NOMO-1 treated with dmso at 0.1 percent for 144 hours (cell line): ENCODE measurements at regions not wholly inside any gene's neighbourhood (a gene's known extent, or its start where the extent isn't known, plus 50 kb on each side); places are given as distances from the start of the nearest gene placed in this dataset.
"Not testable (repeated sequence)": the region's sequence is repeated elsewhere in the genome, so short reads cannot be mapped to it uniquely, and the experiment has no call there.

Experiments used
- DNase-seq: peaks from one replicate; lab custom pipeline; 2025; ENCODE audit not compliant: unreplicated experiment; lab: John Stamatoyannopoulos, UW

DNA sequence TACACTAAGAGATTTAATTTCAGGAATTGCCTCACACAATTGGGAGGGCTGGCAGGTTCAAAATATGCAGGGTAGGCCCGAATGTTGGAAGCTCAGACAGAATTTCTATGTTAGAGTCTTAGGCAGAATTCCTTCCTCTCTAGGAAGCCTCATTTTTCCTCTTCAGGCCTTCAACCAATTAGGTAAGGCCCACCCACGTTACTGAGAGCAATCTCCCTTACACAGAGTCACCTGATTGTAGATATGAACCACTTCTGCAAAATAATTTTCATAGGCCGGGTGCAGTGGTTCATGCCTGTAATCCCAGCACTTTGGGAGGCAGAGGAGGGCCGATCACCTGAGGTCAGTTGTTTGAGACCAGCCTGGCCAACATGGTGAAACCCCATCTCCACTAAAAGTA, 50.2 kb upstream of the HIVEP1 start:
- DNase-seq, result no peak

- no peak for DNase-seq
Measured at GRCh38 chr6:11960909-11961779, 51.0 kb upstream of the HIVEP1 start.

GRCh38 chr6:11956781-11957180, 55.3 kb upstream of the HIVEP1 start:
- DNase-seq, result no peak

DNA sequence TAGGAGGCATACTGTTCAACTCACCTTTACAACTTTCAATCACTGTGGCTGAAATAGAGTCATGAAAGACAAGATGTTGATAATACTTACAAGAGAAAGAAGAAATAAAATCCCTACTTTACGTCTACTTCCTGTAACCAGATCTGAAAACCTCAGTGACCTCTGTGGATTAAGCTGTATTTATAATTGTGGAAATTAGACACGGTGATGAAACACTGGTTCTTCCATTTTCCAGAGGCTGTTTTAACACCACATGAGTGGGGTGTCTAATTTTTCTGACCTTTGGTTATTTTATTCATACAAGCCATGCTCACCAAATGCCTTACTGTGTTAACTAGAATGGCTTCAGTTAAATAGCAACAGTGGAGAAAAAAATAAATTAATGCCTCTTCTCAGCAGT, 58.5 kb upstream of the HIVEP1 start:
- no peak for DNase-seq

DNA sequence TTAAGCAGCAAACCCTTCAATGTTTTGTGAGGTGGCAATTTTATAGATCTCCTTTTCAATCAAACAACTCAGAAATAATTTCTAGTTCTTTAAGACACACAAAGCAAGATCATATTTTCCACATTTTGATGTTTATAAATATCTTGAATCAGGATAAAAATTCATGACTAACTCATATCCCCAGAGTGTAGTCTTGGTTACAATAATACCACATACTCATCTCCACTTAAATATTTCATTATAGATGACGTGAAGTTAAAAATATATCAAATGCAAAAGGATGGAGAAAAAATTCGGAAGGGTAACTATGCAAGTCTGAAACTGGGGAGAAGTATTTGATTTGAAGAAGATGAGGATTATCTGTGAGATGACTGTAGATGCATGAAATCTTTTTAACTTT, 59.8 kb upstream of the HIVEP1 start:
- no peak for DNase-seq

DNA sequence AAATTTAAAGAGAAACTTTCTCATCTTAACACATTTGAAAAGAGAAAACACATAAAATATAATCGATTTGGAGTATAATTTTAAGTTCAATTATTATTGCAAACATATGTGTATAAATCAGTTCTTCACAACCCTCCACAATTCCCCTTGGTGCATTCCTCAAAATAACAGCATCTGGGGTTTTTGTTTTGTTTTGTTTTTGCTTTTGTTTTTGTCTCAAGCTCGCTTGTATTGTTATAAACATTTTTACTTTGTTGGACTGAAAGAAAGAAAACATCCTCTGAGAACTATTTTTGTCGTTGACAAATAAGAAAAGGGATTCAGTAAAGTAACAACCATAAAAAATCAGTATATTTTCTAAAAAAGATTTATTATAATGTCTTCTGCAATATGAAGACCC, 60.2 kb upstream of the HIVEP1 start:
- no peak for DNase-seq

DNA sequence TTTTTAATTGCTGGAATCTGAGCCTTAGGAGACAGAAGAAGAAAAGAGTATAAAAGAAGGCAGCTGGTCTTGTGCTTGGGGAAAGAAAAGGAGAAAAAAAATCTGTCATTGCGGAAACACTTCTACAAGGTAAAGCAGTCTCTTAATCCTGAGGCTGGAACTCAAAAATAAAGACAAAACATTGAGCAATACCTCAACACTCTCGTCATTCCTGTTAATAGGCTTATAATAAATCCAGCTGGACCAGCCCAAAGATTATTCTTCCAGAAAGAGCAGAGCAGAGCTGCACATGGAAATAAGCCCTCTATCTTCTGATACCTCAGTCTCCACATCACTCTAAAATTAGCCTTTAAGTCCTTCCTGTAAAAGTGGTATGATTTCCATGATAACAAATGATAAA, 62.0 kb upstream of the HIVEP1 start:
- no peak for DNase-seq

- no peak for DNase-seq
Measured at GRCh38 chr6:11947575-11947974, 64.5 kb upstream of the HIVEP1 start.

GRCh38 chr6:11947063-11947462, 65.0 kb upstream of the HIVEP1 start:
- no peak for DNase-seq

DNA sequence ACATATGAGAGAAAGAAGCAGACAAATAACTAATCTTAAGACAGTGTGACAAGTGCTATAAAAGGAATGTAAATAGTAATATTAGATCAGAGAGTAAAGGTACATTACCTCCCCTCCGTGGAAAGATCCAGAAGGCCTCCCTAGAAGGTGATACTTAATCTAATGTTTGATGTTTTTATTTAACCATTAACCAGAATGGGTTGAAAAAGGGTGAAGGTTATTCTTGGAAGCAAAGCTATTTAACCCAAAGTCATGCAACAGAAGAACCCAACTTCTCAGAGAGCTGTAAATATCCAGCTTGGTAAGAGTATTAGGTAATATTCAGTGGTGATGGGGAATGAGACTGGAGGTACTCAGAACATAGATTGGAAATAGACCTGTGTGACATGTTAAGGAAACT, 68.0 kb upstream of the HIVEP1 start:
- no peak for DNase-seq

DNA sequence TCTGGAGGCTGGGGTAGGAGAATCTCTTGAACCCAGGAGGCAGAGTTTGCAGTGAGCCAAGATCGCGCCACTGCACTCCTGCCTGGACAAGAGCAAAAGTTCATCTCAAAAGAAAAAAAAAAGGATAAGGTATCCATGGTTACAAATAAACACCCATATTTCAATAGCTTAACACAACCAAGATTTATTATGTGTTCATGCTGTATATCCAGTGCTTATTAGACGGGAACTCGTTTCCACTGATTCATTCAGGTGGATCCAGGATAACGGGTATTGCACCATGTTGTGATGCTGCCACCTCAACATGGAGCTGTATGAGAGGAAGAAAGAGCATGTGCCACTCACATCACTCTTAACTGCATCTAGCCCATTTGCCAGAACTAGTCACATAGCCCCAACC, 69.1 kb upstream of the HIVEP1 start:
- no peak for DNase-seq

GRCh38 chr6:11942185-11942864, 69.8 kb upstream of the HIVEP1 start:
- no peak for DNase-seq

DNA sequence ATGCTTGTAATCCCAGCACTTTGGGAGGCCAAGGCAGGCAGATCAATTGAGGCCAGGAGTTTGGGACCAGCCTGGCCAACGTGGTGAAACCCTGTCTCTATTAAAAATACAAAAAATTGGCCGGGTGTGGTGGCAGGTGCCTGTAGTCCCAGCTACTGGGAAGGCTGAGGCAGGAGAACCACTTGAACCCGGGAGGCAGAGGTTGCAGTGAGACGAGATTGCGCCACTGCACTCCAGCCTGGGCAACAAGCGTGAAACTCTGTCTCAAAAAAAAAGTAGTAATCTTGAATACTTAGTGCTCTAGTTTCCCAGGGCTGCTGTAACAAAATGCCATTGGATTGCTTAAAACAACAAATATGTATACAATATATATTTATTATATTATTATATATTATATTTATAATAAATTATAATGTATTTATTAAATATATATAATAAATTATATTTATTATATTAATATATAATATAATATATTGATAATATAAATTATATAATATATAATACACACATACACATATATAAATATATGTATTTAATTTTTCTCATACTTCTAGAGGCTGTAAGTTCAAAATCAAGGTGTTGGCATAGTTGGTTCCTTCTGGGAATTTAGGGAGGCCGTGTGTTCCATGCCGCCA, 71.5 kb upstream of the HIVEP1 start:
- DNase-seq, result not testable (repeated sequence)

DNA sequence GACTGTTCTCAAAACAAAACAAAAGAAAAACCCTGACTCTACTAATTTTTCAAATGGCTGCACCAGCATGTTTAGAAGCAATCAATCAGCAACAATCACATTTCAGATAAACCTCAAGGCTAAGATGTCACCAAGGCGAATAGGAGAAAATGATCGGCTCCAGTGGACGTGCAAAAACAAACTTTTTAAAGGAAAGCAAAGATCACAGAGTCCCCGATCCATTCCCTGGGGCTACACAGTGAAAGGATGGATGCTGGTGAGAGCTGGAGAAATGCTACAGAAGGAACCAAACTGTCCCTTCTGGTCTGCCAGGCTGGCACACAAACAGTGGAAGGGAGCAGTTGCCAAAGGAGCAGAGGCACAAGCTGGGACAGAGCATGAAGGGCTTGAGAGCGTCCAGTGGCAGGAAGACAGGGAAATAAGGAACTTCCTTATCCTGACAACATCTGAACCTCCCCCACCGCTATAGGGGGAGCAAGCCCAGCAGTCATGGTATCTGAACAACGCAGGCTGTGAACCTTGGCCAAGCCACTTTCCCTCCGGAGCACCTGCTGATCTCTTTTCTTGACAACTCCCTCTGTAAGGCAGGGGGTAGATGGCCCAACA, 73.7 kb upstream of the HIVEP1 start:
- no peak for DNase-seq

DNA sequence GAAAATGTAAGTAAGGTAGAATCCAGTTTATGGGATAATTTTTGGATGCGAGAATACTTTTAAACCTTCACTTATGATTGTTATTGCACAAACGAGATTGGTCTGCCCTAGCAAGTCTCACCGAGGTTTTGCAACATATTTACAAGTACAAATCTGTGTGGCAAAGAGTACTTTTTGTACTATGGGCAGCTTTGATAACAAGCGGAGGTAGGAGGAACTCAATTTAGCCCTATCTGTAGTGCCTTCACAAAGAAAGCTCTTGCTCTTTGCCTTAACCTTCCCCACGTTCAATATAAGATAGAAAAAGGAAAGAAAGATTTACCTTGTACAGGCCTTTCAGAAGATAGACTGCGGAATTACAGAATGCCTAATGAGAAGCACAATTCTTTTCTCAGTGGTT, 77.5 kb upstream of the HIVEP1 start:
- DNase-seq, result no peak

DNA sequence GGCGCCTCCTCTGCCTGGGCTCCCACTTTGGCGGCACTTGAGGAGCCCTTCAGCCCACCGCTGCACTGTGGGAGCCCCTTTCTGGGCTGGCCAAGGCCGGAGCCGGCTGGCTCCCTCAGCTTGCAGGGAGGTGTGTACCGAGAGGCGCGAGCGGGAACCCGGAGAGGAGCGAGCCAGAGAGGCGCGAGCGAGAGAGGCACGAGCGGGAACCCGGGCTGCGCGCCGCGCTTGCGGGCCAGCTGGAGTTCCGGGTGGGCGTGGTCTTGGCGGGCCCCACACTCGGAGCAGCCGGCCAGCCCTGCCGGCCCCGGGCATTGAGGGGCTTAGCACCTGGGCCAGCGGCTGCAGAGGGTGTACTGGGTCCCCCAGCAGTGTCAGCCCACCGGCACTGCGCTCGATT, 79.2 kb upstream of the HIVEP1 start:
- not testable (repeated sequence) for DNase-seq

- no peak for DNase-seq
Measured at GRCh38 chr6:11931296-11932035, 80.6 kb upstream of the HIVEP1 start.

DNA sequence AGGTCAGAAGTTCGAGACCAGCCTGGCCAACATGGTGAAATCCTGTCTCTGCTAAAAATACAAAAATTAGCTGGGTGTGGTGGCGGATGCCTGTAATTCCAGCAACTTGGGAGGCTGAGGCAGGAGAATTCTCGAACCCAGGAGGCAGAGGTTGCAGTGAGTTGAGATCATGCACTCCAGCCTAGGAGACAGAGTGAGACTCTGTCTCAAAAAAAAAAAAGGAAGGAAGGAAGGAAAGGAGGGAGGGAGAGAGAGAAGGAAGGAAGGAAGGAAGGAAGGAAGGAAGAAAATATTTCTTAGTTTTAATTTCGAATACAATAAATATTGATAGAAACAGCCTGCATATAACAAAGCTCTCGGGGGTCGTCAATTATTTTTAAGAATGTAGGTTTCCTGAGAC, 81.3 kb upstream of the HIVEP1 start:
- not testable (repeated sequence) for DNase-seq

DNA sequence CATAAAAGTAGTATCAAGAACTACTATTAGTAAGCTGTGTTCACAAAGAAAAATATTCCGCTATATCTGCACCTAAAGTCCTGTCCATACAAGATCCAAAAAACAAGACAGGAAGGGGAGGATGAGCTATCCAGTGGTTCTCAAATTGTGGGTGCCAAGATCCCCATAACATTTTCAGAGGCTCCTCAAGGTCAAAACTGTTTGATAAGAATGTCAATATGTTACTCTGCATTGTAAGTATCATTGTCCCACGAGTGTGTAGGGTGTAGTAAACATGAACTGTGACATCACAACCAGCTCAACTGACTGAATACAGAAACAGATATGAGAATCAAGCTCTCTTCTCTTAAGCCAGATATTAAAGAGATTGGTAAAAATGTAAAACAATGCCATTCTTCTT, 81.9 kb upstream of the HIVEP1 start:
- DNase-seq, result no peak

- no peak for DNase-seq
Measured at GRCh38 chr6:11929241-11929835, 82.8 kb upstream of the HIVEP1 start.
